ENCODE measurements at regions not wholly inside any gene's neighbourhood (a gene's known extent, or its start where the extent isn't known, plus 50 kb on each side); places are given as distances from the start of the nearest gene placed in this dataset.
"Not testable (repeated sequence)": the region's sequence is repeated elsewhere in the genome, so short reads cannot be mapped to it uniquely, and the experiment has no call there.

- DNase-seq = no peak
These were observed 112.1 kb downstream of the CENPF start for GRCh38 chr1:214715126-214715525.

- no peak for DNase-seq
These were observed 114.4 kb downstream of the CENPF start for GRCh38 chr1:214717351-214717750.

- no peak for DNase-seq
These were observed 115.7 kb downstream of the CENPF start for GRCh38 chr1:214718724-214719123.

GRCh38 chr1:214719207-214719606 lies 116.2 kb downstream of the CENPF start:
- DNase-seq = no peak

- DNase-seq = no peak
These were observed 117.6 kb downstream of the CENPF start for GRCh38 chr1:214720561-214720960.

- DNase-seq = peak; percentile 70
These were observed 124.3 kb downstream of the CENPF start for GRCh38 chr1:214727274-214727673.

GRCh38 chr1:214739621-214740238 lies 136.7 kb downstream of the CENPF start:
- no peak for DNase-seq

GRCh38 chr1:214740471-214740870 lies 137.5 kb downstream of the CENPF start:
- DNase-seq = no peak

- no peak for DNase-seq
These were observed 144.1 kb downstream of the CENPF start for GRCh38 chr1:214747050-214747635.

GRCh38 chr1:214753236-214753852 lies 150.3 kb downstream of the CENPF start:
- no peak for DNase-seq

- DNase-seq = no peak
These were observed 158.0 kb downstream of the CENPF start for GRCh38 chr1:214761030-214761429.

GRCh38 chr1:214762902-214763301 lies 159.9 kb downstream of the CENPF start:
- no peak for DNase-seq

GRCh38 chr1:214764502-214764901 lies 161.5 kb downstream of the CENPF start:
- no peak for DNase-seq

GRCh38 chr1:214767221-214767620 lies 164.2 kb downstream of the CENPF start:
- DNase-seq = no peak

- DNase-seq = not testable (repeated sequence)
These were observed 166.7 kb downstream of the CENPF start for GRCh38 chr1:214769666-214770065.

GRCh38 chr1:214777364-214777763 lies 174.4 kb downstream of the CENPF start:
- DNase-seq = no peak

- DNase-seq = no peak
These were observed 189.0 kb downstream of the CENPF start for GRCh38 chr1:214791961-214792360.

- DNase-seq = no peak
These were observed 189.7 kb downstream of the CENPF start for GRCh38 chr1:214792527-214793186.

- no peak for DNase-seq
These were observed 190.7 kb downstream of the CENPF start for GRCh38 chr1:214793708-214794107.

GRCh38 chr1:214801191-214801590 lies 198.2 kb downstream of the CENPF start:
- DNase-seq = no peak

GRCh38 chr1:214808845-214809460 lies 206.0 kb downstream of the CENPF start:
- no peak for DNase-seq

- no peak for DNase-seq
These were observed 213.6 kb downstream of the CENPF start for GRCh38 chr1:214816603-214817002.

- no peak for DNase-seq
These were observed 220.5 kb downstream of the CENPF start for GRCh38 chr1:214823311-214824117.

All from islet precursor cell (in vitro differentiated cells).